NCI-H2171 treated with DMSO at 0.1 percent for 48 hours (cell line): ENCODE measurements at regions not wholly inside any gene's neighbourhood (a gene's known extent, or its start where the extent isn't known, plus 50 kb on each side); places are given as distances from the start of the nearest gene placed in this dataset.
A peak's percentile ranks its signal among the peaks of the same experiment; 100 is the strongest.

ENCODE experiments used
- DNase-seq: peaks from one replicate; lab custom pipeline; 2025; lab: John Stamatoyannopoulos, UW

DNA sequence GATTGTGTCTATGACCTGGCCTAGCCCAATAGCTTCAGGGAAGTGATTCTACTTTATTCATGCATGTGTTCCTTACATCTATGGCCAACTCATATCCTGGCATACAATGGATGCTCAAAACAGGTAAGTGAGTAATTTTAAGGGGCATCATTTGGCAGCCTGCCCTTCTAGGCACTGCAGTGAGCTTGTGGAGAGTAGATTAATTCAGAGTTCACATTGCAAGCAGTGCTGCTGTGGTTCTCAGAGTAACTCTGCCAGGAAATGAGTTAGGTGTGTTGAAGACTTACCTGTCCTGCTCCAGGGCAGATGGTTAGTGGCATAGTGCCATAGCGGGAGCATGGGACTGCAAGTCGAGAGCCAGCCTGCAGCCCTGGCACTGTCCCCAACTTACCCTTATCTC is 158.0 kb downstream of the SCP2D1 start:
- no peak for DNase-seq

DNA sequence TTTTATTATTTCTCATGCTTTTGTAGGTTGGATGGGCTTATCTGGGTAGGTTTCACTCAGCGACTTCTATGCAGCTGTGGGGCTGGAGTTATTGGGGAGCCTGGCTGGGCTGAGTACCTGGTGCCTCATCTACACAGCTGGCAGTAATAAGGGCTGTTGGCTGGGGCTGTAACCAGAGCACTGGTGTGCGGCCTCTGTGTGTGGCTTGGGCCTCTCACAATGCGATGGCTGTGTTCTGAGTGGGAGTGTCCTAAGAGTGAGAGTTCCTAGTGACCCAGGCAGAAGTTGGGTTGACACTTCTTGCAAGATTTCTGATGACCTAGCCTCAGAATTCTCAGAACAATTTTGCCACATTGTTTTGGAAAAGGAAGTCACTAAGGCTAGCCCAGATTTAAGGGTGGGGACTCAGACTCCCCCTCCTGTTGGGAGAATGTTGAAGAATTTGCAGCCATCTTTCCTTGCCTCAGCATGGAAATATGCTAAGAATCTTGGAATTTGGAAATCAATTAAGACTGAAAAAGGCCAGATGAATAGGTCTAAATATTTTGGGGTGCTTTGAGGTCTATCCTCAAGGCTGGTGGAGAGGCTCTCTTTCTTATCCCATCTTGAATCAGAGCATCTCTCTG is 158.8 kb downstream of the SCP2D1 start:
- no peak for DNase-seq

DNA sequence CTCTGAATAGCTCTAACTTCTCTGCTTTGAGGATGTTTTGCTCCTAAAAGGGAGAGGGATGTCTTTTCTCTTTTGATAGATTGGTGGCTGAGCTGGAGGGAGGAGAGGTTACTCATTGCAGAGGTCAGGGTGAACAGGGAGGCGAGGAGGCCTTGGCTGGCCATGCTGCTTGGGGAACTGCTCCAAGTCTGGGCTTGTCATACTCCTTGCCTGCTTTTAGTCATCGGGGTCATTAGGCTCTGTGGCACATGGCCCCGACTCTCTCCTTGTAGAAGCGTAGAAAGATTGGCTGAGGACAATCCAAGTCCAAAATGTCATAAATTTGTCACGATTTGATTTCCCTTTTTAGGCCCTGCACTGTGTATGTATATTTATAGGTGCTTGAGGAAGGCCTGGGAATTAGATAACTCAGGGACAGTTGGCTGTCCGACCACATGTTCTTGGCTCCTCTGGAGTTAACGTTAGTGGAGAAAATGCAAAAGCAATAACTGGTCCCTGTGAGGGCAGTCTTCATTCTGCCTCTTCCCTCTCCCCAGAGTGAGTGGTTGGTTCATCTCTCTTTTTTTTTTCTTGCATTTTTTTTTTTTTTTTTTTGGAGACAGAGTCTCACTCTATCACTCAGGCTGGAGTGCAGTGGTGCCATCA is 160.1 kb downstream of the SCP2D1 start:
- DNase-seq: no peak

DNA sequence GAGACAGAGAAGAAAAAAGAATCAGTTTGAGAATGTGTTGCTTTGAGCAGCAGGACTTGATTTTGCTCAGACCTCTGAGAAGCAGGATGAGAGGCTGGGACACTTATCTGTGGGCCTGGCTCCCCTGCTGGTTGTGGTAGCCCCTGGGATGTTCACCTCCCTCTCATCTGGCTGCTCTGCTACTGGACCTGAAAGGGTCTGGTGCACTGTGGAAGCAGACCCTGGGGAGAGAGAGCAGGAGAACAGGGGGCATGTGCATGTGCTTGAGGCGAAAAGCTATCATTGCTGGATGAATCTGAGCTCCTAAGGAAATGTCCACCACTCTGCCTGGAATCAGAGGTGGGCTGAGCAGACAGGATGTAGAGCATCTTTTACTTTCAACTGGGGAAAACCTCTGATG is 161.1 kb downstream of the SCP2D1 start:
- DNase-seq: no peak

DNA sequence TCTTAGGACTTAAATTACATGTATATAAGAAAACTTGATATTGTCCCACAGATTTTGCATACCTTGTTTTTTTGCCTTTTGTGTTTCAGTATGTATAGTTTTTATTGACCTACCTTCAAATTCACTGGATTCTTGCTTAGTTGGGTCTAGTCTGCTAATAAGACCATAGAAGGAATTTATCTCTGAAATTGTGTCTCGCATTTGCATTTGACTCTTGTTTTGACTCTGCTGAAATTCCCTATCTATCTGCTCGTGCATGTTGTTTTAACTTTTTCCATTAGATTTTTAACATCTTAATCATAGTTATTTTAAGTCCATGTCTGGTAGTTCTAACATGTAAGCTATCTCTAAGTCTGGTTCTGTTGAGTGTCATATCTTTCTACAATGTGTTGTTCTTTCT is 163.9 kb downstream of the SCP2D1 start:
- DNase-seq: no peak

DNA sequence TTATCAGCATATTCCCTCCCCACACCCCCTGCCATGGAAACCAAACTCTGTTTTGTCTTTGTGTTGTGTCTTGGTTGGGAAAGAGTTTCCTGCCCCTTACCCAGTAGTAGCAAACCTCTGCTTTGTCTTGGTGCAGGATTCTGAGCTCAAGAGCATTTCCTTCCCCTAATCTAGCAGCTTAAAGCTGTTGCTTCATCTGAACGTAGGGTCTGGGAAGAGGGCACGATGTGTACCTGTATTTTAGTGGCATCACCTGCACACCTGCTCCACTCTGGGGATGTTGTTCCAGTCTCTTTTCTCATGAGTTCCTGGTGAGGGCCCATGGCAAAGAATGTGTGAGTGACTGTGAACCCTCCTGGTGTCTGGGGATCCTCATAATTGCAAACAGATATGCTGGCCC is 164.7 kb downstream of the SCP2D1 start:
- no peak for DNase-seq

DNA sequence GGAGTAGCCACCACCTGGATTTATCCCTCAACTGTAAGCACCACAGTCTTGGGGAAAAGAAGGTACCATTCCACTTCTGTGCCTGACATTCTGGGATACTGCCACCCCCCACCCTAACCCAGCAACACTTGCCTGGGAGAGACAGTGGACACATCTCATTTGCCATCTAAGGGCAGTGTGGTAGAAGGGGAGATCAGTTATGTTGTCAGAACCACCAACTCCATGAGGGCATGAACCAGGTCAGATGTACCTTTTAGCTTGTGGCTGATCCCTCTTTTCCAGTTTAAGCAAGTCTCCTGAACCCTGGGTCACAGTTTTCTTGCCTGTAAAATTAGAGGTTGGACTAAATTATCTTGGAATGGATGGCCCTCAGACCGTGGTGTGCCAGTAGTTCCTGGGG is 165.5 kb downstream of the SCP2D1 start:
- DNase-seq: no peak

DNA sequence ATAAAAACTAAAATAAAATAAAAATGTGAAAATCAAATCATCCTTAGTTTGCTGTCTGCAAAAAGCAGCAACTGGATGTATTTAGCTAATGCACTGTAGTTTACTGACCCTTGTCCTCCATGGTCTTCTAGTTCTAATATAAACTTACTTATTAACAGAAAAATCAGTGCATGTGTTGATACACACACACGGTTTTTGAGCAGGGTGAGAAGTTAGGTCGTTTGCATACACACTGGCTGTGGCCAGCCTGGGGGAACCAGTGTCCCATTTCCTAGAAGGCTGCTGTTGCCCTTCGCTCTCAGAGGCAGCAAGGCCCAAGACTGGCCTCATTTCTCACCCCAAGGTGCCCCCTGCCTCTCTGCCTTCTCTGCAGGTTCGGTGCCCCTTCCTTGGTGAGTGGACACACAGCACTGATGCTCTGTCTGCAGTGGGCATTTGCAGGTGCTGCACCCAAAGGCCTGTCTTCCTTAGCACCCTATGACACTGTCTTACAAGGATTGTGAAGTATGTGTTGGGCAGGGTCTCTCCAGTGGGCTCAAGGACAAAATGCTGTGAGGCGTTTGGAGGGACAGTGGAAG is 168.5 kb downstream of the SCP2D1 start:
- no peak for DNase-seq

DNA sequence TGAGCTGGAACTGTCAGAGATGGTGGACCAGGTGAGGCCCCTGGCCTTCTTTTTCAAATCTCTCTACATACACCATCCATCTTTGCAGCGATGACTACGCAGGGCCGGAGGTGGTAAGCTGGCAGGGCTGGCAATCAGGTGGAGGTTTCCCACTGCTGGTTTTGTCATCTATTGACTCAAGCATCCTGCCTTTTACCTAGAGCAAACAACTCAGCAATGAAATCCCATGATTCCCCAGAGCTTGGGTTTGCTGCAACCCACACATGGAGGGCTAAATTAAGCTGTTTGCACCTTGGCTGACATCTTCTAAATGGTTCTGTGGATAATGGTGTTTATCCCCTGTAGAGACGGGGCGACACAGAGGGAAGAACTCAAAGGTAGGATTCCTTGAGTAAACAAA is 170.2 kb downstream of the SCP2D1 start:
- DNase-seq: no peak

DNA sequence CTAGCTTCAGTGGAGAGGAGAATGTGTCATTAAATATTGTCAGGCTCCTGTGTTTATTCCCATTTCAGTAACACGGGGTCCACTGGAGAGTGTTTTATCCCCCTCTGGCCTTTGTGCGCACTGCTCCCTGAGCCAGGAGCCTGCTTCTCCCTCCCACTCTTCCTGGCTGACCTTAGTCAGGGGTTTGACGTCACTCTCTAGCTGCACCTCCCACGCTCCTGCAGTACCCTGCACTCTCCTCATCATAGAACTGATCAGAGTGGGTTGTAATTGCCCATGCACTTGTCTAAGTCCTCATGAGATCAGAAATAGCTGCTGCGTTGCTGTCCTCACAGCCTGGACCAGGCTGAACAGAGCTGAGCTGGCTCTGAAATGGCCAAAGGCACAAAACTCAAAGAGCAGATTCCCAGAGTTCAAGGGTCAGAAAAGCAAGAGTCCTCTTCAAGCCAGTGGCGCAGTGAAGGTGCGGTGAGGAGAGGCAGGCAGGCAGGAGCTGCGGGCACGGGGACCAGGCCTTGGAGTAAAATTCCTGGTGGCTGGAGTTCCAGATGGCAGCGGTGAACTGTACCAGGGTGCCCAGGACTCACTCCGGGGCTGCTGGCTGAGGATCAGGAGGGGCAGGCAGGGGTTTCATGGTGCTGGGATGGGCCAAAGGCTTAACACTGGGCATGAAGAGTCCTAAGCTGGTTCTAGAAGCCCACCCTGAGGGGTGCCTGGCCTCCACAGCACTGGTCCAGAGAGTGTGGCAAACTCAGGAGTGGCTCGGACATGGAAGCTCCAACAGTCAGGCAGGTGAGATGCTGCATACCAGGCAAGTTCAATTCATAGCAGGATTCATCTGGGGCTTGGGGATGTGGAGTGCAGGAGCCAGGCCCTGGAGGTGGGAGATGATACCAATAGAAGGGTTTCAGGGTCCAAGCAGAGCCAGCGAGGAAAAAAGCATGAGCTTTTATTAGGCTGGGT is 170.9 kb downstream of the SCP2D1 start:
- DNase-seq: no peak

DNA sequence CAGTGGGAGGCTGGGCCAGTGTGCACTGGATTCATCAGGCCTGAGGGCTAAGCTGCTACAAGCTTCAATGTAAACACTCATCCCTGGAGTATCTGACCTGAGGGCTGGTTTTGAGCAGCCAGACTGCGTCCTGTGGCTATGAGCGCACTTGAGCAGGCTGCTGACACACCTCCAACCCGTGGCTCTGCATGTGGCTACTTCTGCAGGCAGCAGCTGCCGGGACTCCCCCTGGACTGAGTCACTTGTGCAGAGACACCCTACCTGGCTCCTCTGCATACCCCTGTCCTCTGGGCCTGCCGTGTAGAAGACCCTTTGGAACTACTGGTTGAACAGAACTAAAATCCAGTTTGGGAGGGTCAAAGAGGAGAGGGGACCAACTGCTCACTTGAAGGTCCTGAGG is 172.0 kb downstream of the SCP2D1 start:
- DNase-seq: no peak

DNA sequence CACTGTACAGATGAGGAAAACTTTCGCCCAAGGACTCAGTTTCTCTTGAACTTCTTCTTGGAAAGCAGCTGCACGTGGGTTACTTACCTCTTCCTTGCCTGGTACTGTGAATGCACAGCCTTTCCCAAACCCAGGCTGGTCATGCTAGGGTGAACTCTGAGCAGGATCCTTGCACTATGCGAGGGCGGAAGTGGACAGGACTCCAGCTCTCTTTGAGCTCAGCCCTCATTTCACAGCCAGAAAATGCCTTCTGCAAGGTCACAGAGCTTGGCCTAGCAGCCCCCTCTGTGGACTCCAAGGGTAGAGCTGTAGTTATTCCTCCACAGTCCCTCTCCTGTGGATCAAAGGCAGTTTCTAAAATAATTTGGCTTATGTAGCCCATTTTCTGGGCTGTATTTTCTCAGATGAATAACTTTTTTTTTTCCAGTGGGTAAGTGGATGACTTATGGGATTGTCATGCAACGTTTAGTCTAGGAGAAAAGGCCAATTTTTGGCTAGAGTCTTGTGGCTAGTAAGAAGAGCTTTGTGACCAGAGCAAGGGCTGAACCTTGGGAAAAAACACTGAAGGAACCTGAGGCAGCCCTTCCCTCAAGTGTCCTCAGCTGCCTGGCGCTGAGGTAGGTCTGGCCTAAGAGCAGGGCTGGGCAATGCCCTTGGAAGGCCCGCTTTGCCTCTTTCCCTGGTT is 172.7 kb downstream of the SCP2D1 start:
- DNase-seq: no peak

DNA sequence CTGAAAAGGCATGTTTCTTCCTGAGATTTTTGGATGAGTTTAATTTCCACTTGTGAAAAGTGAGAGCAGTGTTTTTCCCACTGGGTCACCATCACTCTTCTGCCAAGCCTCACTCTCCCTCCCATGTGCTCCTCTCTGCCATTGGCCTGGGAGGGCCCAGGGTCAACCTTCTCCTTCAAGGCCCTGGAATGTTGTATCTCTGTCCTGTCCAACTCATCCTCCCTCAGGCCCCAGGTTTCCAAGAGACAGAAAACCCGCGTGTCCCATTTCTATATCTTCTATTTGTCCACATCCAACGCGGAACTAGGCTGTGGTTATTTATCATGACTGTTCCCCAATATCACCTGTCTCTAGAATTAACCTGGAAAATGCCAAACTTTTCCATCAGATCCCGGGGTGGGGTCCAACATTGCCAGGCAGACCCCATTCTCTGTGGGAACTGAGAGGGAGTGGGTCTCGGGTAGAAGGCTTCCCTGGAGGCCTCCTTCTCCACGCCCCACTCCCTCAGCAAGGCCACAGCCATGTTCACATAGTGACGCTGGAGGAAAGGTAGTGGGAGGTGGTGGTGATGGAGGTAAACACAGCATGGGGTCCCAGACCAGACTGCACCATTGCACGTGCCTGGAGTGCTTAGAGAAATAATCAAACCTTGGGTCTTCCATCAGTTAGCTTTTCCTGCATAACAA is 173.5 kb downstream of the SCP2D1 start:
- no peak for DNase-seq

DNA sequence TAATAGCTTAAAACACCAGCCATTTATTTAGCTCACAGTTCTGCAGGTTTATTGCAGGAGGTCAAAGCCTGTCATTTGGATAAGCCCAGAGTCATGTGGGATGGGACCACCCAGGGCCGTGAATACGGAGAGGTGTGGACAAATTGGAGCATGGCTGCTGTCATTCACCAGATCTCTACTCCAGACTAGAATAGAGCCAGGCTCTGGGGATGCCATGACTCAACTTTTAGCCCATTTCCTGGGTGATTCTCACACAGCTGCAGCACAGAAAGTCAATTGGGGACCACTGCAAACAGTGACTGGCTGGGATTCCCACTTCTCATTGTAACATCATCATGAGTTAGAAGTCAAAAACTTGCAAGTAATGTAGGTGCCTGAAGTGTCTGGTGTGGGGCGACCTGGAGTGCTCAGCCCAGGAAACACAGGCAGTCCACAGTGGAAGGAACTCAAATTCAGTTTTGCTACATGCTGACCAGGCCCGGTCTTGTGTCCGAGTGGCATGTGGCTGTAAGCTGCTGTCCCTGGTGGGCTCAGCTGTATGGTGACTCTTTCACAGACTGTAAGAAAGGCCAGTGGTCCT is 174.3 kb downstream of the SCP2D1 start:
- no peak for DNase-seq

DNA sequence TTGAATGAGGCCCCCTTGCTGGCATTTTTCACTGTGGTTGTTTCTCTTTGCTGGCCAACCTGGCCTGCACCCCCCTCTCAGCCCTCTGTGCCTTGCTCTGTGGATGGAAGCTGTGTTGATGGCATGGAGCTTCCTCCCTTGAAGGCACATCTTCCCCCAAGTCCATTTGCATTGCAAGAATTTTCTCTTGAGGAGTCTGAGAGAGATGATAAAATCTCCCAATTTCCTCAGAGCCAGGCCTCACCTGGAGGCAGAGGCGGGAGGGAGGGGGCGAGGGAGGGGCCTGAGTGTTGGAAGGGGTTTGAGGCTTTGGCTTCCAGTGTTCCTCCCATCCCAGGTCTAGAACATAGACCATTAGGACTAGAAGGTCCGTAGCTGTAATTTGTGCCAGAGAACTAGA is 175.1 kb downstream of the SCP2D1 start:
- no peak for DNase-seq

DNA sequence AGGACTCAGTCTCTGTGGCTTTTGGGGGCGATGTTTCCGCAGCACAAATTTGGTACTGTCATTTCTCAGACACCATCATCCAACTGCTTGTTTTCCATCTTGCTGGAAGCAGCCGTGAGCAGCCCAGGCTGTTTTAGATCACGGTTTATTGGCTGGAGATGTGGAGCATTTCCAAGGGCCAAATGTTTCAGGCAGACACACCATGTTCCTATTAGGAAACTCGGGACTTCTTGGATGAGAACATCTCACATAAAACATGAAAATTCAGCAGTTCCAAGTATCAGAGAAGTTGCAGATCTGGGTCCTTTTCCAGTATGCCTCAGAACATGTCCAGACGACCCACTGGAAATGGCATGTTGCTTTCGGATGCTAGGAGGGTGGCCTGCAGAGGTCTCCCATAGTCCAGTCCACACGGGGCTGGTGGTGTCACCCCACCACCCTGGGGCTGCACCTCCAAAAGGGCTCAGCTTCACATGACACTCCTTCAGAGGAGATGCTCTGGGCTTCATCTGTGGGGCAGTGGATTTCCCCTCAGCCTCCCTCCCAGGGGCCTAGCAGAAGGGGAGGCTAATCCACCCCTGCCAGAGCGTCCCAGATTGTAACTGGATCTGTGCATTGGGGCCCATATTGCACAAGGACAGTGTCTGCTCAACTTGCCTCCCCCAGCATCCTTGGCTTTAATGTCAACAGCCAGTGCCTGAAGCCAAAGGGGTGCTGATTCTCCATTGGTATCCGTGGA is 176.3 kb downstream of the SCP2D1 start:
- DNase-seq: no peak

DNA sequence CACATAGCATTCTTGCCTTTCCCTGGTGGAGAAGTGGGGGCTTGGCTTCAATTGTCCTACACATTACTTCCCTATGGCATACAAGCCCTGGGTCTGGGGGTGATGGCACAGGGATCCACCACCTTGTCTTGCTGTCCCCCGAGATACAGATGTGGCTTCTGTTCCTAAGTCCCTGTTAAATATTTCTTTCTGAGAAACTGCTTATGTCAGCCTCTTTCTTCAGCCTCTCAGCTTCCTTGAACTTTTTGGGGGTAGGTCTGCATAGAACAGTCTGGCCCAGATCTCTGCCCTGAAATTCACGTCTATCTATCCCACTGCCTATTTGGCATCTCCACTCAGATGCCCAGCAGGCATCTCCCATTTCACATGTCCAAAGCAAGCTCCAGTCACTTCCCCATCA is 177.4 kb downstream of the SCP2D1 start:
- no peak for DNase-seq

DNA sequence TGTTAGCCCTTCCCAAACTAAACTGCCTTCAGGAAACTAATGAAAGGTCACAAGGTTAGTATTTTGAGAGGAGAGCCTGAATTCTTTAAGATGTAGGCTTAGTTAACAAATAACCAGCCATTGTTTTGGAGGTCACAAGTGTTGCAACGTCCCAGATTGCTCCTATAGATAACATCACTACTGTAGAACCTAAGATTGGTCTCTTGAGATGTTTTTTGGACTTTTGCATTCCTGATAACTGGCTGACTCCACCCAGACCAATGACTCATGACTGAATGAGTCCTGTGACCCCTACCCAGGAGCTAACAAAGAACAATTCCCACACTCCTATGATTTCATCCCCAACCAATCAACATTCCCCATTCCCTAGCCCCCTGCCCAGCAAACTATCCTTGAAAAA is 178.8 kb downstream of the SCP2D1 start:
- no peak for DNase-seq

DNA sequence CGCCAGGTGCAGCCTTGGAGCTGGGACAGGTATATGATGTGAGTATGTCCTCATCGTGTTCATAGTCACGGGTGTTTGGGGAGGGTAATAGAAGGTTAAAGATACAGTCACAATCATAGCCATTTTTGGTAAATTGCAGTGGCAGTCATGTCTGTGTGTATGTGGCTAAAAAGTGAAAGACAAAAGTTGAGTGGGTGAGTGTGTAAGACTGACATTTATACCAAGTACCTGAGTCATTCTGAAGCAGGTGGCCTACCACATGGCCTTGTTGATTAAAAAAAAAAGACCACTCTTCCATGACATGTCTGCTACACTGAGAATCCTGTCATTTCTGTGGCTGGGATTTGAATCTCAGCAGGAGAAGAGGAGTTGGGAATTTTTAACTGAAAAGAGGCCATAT is 181.9 kb downstream of the SCP2D1 start:
- peak; percentile 37 for DNase-seq

DNA sequence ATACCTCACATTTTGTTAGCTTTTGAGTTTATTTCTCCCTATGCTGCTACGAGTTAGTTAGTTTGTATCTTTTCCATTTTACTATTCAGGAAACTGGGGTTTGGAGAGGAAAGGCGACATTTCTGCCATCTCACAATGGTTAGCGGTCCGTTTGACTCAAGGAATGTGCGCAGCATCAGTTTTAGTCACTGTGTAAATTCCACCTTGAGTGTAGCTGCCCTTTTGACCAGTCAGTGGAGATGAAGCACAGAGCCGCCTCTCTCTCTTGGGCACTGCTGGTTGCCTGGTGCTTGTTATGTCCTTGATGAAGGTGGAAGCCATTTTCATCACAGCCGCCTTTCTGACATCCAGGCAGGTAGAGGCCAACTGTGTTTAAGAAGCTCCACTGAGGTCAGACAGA is 185.5 kb downstream of the SCP2D1 start:
- DNase-seq: no peak
